GM06990 (cell line): ENCODE measurements at regions not wholly inside any gene's neighbourhood (a gene's known extent, or its start where the extent isn't known, plus 50 kb on each side); places are given as distances from the start of the nearest gene placed in this dataset.

ENCODE experiments used
- DNase-seq: peaks from one replicate; pipeline ENCODE4 v3.0.0-alpha.2; 2011; ENCODE audit not compliant: insufficient read length; ENCODE audit errors: extremely low read depth
- H3K27me3 ChIP-seq: replicated peaks from 2 replicates; pipeline ENCODE4 v1.6.0; 2011; ENCODE audit warnings: low read length; ENCODE audit not compliant: control insufficient read depth, insufficient read depth
- H3K36me3 ChIP-seq: 2 replicates; pipeline ENCODE4 v1.5.1; 2011; ENCODE audit warnings: low read length; ENCODE audit not compliant: control insufficient read depth, insufficient read depth
- H3K4me3 ChIP-seq: replicated peaks from 2 replicates; pipeline ENCODE4 v1.5.1; 2011; ENCODE audit warnings: low read depth, mild to moderate bottlenecking, control low read depth, low read length
- TF ChIP-seq, protein P1 (sequence below): IDR thresholded peaks from 2 replicates; pipeline ENCODE4 v1.5.1; 2011; ENCODE audit warnings: low read length, control low read depth, mild to moderate bottlenecking, inconsistent platforms; ENCODE audit not compliant: insufficient read depth, poor library complexity, severe bottlenecking

DNA sequence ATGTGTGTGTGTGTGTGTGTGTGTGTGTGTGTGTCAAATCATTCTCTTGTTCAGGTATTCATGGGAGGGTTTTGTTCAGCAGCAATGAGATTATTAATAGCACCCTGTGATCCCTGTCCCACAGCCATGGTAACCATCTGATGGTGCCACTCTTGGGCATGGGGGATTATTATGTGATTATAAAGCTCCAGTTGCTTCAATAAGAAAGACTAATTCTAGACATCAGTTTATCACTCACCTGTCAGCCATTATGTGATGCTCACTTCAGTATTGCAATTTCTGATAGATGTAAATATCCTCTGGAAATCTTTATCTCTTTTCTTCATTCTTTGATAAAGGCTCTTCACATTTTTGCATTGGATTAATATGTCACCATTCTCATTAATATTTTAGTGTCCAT is 145.9 kb upstream of the POU1F1 start:
- TF ChIP-seq, protein P1, sequence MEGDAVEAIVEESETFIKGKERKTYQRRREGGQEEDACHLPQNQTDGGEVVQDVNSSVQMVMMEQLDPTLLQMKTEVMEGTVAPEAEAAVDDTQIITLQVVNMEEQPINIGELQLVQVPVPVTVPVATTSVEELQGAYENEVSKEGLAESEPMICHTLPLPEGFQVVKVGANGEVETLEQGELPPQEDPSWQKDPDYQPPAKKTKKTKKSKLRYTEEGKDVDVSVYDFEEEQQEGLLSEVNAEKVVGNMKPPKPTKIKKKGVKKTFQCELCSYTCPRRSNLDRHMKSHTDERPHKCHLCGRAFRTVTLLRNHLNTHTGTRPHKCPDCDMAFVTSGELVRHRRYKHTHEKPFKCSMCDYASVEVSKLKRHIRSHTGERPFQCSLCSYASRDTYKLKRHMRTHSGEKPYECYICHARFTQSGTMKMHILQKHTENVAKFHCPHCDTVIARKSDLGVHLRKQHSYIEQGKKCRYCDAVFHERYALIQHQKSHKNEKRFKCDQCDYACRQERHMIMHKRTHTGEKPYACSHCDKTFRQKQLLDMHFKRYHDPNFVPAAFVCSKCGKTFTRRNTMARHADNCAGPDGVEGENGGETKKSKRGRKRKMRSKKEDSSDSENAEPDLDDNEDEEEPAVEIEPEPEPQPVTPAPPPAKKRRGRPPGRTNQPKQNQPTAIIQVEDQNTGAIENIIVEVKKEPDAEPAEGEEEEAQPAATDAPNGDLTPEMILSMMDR: no peak
- no peak for DNase-seq
- H3K27me3 ChIP-seq: no peaks in the 10 kb centered on the region
- no peaks in the 10 kb centered on the region for H3K36me3 ChIP-seq
- no peak overlapping the region for H3K4me3 ChIP-seq

DNA sequence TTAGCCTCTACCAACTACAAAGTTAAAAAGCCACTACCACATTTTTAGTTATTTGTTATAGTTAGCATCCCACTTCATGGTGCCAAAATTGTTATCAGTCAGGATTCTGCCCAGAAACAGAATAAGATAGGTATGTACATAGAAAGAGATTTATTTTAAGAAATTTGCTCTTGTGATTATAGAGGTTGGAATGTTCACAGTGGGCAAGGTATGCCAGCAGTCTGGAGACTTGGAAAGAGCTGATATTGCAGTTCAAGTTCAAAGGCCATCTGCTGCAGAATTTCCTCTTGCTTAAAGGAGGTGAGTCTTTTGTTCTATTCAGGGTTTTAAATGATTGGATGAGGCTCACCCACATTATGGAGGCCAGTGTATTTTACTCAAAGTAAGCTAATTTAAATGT is 143.8 kb upstream of the POU1F1 start:
- Histone ChIP-seq H3K27me3 (no peaks in the 10 kb centered on the region), H3K4me3 (no peak overlapping the region), H3K36me3 (no peaks in the 10 kb centered on the region)
- no peak for DNase-seq
- TF ChIP-seq, protein P1: no peak

DNA sequence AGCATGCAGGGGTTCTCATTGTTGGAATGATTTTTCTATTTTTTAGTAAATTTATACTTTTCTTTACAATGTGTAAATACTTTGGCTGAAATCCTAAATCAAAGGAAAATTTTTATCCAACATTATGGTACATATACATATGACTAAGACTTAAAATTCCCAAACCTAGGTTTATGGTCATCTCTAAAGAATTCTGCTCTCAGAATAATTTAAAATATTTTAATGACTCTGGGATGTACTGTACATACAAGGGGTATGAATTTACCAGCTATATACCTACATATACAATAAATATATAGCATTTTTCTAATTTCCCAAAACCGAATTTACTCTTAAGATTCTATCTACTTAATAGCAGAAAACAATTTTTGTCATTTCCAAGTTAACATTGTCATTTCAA is 137.9 kb upstream of the POU1F1 start:
- H3K27me3 ChIP-seq: no peaks in the 10 kb centered on the region
- no peak overlapping the region for H3K4me3 ChIP-seq
- no peak for DNase-seq
- TF ChIP-seq, protein P1: no peak
- no peaks in the 10 kb centered on the region for H3K36me3 ChIP-seq

DNA sequence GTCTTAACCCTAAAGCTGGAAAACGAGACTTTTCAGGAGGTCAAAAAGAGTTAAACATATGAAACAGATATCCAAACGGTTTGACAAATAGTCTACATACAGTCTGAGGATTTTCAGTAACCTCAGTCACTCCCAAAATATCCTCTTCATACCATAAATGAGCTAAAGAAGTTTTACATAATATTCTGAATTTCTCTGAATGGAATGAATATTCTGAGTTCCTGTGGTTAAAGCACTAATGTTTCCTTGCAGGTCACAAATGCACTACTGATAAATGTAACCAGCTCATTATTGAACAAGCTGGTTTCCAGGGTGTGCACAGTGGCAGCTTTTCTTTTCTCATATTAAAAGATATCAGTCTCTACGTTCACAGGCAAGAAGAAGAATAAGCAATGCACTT is 137.4 kb upstream of the POU1F1 start:
- Histone ChIP-seq H3K36me3 (no peaks in the 10 kb centered on the region), H3K4me3 (no peak overlapping the region), H3K27me3 (no peaks in the 10 kb centered on the region)
- TF ChIP-seq, protein P1: no peak
- no peak for DNase-seq

DNA sequence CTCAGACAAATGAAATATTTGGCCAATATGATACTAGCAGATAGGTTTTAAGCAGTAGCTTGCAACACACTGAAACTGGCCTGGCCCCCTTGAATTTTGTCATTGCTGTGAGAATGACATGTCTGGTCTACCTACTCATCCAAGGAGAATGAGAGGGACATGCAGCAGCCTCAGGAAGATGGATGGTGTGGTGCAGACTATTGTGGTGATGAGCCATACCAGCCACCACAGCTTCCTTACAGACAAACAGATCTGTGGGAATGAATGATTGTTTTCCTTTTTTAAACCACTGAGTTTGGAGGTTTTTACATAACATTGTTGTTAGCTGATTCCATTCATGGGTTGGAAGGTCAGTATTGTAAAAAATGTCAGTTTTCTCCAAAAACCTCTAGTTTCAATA is 133.7 kb upstream of the POU1F1 start:
- DNase-seq: no peak
- TF ChIP-seq, protein P1: no peak
- Histone ChIP-seq H3K27me3 (no peaks in the 10 kb centered on the region), H3K4me3 (no peak overlapping the region), H3K36me3 (no peaks in the 10 kb centered on the region)

DNA sequence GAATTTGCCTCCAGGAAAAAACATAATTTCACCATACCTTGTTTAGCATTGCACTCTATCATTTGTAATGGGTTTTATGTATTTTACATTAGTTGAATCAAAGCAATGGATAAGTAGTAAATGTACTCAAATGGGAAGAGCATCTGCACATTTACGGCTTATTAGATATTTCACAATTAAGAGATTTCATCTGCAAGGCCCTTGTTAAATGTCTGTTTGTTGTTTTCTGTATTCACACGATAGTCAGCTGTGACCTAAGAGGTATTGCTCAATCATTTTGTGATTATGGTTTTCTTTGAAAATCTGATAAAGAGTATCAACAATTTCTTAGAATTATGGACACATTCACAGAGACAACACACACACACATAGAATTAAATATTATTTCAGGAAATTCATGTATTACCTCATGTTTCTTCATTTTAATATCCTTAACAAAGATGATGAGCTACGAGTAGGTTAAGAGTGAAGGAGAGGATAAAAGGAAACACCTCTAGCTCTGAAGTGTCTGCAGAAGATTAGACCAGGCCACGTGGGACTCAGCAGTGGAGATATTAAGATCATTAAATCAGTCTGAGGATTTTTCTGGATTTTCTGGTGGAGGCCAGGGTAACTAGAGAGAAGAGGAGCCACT is 121.9 kb upstream of the POU1F1 start:
- no peaks in the 10 kb centered on the region for H3K36me3 ChIP-seq
- H3K4me3 ChIP-seq: no peak overlapping the region
- TF ChIP-seq, protein P1: no peak
- DNase-seq: no peak
- no peaks in the 10 kb centered on the region for H3K27me3 ChIP-seq
